OCI-M2 (cell line): ENCODE measurements at regions not wholly inside any gene's neighbourhood (a gene's known extent, or its start where the extent isn't known, plus 50 kb on each side); places are given as distances from the start of the nearest gene placed in this dataset.
A peak's percentile ranks its signal among the peaks of the same experiment; 100 is the strongest.

ENCODE experiments used
- DNase-seq: peaks from one replicate; lab custom pipeline; 2025; ENCODE audit not compliant: unreplicated experiment; lab: John Stamatoyannopoulos, UW

- no peak for DNase-seq
These were observed 723.3 kb upstream of the GRAMD2B start for GRCh38 chr5:125699860-125700259.

GRCh38 chr5:125700380-125700861, 722.8 kb upstream of the GRAMD2B start:
- peak; percentile 3 for DNase-seq

- no peak for DNase-seq
These were observed 719.6 kb upstream of the GRAMD2B start for GRCh38 chr5:125703616-125704015.

- no peak for DNase-seq
These were observed 718.3 kb upstream of the GRAMD2B start for GRCh38 chr5:125704888-125705287.

- DNase-seq: no peak
These were observed 714.6 kb upstream of the GRAMD2B start for GRCh38 chr5:125708583-125708982.

GRCh38 chr5:125710745-125711144, 712.5 kb upstream of the GRAMD2B start:
- no peak for DNase-seq

GRCh38 chr5:125712397-125712796, 710.8 kb upstream of the GRAMD2B start:
- no peak for DNase-seq

GRCh38 chr5:125713109-125713805, 710.0 kb upstream of the GRAMD2B start:
- no peak for DNase-seq

GRCh38 chr5:125715216-125715615, 708.0 kb upstream of the GRAMD2B start:
- DNase-seq: no peak

GRCh38 chr5:125717209-125717608, 706.0 kb upstream of the GRAMD2B start:
- no peak for DNase-seq

- DNase-seq: no peak
These were observed 703.4 kb upstream of the GRAMD2B start for GRCh38 chr5:125719681-125720347.

GRCh38 chr5:125720348-125720685, 702.9 kb upstream of the GRAMD2B start:
- DNase-seq: no peak

GRCh38 chr5:125720721-125721120, 702.5 kb upstream of the GRAMD2B start:
- no peak for DNase-seq

GRCh38 chr5:125722550-125722949, 700.7 kb upstream of the GRAMD2B start:
- DNase-seq: no peak

- DNase-seq: no peak
These were observed 697.5 kb upstream of the GRAMD2B start for GRCh38 chr5:125725691-125726090.

- DNase-seq: no peak
These were observed 679.3 kb upstream of the GRAMD2B start for GRCh38 chr5:125743939-125744338.

- no peak for DNase-seq
These were observed 676.3 kb upstream of the GRAMD2B start for GRCh38 chr5:125746917-125747316.

GRCh38 chr5:125750147-125750860, 672.9 kb upstream of the GRAMD2B start:
- no peak for DNase-seq

GRCh38 chr5:125750861-125751186, 672.4 kb upstream of the GRAMD2B start:
- no peak for DNase-seq

GRCh38 chr5:125756456-125756855, 666.8 kb upstream of the GRAMD2B start:
- no peak for DNase-seq

- DNase-seq: no peak
These were observed 656.5 kb upstream of the GRAMD2B start for GRCh38 chr5:125766706-125767105.

- DNase-seq: no peak
These were observed 647.3 kb upstream of the GRAMD2B start for GRCh38 chr5:125775896-125776295.
